GM21367 (cell line): ENCODE measurements at regions not wholly inside any gene's neighbourhood (a gene's known extent, or its start where the extent isn't known, plus 50 kb on each side); places are given as distances from the start of the nearest gene placed in this dataset.

Source experiments
- ATAC-seq: cut with Tn5 transposase; IDR thresholded peaks from one replicate; pipeline ENCODE4 v1.9.1; 2021; ENCODE audit not compliant: unreplicated experiment

DNA sequence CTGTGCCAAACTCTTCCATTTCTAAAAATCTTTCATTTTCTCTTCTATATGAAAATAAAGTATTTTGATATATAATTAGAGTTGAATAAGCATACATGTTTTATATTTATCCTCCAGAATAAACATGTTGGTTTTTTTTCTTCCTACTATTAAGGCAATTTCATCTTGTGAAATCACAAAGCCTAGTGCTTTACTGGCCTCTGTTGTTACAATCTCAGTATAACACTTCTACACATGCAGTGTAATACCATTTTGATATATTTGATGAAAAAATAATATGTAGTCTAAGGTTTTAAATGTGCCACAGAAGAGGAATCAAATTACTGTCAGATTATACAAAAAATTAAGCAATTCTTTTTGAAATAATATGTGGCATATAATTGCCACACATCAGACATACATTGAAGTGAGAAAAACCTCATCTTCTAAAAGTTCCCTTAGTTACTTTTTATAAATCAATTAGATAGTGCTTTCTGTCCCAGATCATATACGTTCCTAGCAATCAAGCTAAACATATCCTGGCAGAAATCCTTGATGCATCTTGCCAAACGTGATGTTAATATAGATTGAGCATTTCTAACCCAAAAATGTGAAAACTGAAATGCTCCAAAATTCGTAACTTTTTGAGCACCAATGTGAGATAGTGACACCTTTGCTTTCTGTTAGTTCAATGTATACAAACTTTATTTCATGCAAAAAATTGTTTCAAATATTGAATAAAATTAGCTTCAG is 225.1 kb upstream of the MANEA start:
- ATAC-seq, result no peak

DNA sequence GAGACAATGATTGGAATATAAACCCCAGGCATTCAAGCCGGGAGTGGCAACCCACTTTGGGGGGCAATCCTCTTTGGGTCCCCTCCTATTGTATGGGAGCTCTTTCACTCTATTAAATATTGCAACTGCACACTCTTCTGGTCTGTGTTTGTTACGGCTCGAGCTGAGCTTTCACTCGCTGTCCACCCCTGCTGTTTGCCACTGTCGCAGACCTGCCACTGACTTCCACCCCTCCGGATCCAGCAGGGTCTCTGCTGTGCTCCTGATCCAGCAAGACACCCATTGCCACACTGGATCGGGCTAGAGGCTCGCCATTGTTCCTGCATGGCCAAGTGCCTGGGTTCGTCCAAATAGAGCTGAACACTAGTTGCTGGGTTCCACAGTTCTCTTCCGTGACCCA is 222.8 kb upstream of the MANEA start:
- no peak for ATAC-seq

DNA sequence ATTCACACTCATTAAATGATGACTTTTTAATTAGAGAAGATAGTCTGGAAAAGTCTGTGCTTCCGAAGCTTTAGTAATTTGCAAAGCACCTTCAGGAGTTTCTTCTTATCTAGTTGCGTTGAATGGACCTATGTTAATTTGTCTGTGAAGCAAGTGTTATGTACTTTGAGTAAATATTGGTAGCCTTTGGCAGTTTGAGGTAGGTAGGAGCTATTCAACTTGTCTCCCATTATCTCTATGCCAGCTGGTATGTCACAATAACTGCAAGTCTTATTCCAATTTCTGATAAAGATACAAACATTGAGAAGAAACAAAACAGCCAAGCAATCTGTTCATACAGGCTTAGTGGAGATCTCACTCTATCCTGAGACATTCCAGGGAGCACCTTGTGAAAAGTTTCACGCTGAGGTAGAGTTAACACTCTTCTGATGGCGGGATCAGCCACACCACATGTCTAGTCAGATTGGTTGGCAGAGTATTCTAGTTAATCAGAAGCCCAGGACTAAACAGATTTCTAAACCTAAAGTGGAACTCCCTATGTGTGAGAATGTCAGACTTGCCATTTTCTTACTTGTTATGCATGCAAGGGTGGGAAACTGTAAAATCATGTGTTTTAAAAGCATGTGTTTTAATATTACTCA is 219.8 kb upstream of the MANEA start:
- ATAC-seq, result no peak

DNA sequence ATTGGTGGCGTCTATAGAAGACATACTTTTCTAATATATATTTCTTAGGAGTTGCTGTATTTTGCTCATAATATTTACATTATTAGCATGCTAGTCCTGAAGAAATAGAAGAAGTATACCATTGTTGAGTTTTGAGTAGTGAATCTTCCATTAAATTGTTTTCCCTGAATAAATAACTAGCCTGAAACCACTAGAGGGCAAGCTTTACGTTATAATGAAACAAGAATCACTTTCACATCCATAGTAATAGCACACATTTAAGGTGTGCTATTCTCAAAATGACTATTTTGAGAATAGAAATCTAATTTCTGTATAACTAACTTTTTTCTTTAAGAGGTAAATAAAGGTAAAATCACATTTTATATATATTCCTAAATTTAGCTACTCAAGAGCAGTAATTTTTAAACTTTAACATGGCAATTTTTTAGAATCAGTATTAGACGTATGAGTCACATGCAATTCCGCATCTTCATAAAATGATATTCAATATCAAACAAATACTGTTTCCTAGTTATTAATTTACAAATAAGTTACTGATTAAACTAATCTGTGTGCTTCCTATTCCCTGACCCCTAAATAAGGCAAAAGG is 213.2 kb upstream of the MANEA start:
- peak; percentile 90 for ATAC-seq

DNA sequence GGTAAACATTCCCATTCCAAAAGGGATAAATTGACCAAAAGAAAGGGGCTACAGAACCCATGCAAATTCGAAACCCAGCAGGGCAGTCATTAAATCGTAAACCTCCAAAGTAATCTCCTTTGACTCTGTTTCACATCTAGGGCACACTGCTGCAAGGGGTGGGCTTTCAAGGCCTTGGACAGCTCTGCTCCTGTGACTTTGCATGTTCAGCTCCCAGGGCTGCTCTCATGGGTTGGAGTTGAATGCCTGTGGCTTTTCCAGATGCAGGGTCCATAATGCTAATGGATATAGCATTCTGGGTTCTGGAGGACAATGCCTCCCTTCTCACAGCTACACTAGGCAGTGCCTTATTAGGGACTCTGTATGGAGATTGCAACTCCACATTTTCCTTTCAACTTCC is 211.9 kb upstream of the MANEA start:
- ATAC-seq, result no peak

DNA sequence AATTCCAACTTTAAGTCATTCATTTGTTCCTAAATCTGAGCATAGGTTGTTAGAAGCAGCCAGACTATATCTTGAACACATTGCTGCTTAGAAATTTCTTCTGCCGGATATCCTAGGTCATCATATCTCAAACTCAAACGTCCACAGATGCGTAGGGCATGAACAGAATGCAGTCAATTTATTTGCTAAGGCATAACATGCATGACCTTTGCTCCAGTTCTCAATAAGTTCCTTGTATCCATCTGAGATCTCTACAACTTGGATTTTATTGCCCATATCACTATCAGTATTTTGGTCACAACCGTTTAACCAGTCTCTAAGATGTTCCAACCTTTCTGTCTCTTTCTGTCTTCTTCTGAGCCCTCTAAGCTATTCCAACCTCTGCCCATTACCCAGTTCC is 210.9 kb upstream of the MANEA start:
- no peak for ATAC-seq

DNA sequence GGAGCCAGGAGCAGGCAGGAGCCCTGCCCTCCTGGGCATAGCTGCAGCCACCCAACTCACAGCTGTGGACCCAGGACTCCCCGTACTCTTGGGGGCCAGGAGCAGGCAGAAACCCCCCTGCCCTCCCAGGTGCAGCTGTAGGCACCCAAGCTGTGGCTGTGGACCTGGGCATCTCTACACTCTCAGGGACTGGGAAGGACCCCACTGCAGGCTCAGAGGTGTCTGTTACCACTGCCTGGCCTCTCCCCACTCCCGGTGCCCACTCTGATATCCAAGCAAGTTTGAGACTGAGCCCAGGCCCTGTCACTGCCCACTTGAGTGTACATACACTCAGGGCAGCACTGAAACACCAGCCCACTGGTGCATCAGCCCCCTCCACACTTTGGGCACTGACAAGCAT is 193.5 kb upstream of the MANEA start:
- no peak for ATAC-seq

DNA sequence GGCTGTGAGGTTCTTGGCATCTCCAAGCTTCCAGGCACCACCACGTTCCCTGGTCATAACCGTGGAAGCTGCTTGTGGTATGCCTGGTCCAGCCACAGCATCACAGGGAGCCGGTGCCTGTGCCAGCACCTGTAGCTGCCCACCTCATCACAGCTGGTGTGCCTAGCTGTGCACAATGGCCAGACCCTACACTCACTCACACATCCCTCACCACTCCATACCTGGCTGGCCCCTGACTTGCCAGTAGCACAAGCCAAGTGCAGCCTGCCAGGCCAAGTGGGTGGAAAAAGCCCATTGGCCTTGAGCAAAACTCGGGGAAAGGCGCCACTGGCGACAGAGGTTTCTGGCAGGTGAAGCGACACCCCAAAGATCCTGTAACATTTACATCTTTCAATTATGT is 192.3 kb upstream of the MANEA start:
- no peak for ATAC-seq

DNA sequence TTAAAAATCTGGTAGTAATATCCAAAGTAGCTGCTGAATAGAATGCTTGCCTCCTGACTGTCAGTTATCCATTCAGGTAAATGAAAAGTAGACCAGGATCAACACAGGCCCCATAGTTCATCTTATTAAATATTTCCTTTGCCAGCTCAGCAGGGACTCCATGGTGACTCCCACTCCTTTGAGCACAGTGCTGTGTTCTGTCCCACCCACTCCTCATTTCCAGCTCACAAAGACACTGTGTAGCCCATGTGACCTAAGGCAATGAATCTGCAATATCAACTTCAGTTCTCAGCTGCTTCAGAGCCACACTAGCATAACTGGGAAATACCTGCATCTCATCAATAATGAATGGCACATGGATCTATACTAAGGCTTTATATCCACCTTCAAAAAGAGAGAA is 189.5 kb upstream of the MANEA start:
- no peak for ATAC-seq

DNA sequence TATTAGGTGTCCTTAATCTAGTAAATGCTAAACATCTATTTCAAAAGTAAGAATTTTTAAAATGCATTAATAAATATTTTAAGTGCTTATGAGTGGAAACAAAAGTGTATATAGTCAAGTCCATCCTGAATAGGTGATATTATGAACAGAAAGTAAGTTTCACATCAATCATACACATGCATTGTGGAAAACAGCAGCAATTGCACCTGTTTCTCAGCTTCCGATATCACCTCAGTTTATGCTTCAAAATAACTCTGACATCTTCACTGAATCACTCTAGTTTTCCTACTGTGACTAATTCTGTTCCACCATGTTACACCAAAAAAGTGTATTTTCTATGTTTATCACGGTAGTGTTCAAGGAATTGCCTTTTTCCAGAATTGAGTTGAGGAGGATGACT is 172.6 kb upstream of the MANEA start:
- no peak for ATAC-seq

DNA sequence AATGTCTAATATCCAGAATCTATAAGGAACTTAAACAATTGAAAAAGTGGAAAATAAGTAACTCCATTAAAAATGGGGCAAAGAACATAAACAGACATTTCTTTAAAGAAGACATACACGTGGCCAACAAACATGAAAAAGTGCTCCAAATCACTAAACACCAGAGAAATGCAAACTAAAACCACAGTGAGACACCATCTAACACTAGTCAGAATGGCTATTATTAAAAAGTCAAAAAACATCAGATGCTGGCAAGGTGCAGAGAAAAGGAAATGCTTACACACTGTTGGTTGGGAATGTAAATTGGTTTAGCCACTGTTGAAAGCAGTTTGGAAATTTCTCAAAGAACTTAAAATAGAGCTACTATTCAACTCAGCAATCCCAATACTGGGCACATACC is 169.2 kb upstream of the MANEA start:
- ATAC-seq, result no peak

DNA sequence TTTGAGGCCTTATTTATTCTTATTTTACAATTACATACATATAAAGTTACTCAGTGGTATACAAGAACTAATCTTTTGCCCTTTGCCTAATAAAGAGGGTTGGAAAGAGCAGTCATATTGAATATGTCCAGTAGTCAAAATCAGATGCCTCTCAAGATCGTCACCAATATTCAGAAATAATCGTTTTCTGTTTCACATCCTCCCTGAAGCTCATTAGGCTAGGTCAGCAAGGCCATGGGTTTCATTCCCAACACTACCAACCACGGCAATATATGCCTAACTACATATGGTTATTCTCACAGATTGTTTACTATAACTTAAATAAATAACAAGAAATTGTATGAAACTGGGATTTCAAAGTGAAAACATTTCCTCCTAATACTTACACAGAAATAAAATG is 167.2 kb upstream of the MANEA start:
- ATAC-seq, result no peak

DNA sequence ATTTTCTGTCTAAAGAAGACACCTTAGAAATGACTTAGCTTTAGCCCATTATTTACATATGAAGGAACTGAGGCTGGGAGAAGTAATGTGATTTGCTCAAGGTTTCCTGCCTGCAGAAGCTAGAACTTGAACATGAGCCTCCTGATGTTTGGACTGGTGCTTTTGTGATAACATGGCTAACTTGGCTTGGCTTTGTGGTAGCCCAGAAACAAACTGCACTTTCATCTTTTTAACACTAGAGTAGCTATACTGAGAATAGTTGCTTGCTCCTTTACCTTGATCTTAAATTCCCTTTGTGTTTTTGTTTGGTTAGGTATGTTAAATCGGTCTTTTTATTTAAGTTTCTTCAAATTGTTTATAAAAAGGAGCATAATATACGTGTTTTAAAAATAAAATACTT is 163.5 kb upstream of the MANEA start:
- peak; percentile 50 for ATAC-seq

DNA sequence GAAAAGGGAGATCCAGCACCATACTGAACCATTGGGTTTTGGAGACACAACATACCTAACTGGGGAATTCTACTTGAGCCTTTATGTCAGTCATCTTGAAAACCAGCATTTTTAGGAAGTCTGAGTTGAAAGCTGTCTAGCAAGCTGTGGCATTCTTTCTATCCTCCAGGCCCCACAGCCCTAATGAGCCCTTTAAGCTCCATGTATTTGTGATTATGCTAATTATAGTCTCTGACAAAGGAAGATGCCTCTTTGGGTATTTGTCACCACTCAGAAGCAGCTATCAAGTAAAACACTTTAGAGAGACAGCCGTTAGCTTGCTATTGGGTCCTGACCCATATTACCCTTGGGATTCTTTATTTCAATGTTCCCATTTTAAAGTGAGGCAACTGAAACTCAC is 159.5 kb upstream of the MANEA start:
- no peak for ATAC-seq

DNA sequence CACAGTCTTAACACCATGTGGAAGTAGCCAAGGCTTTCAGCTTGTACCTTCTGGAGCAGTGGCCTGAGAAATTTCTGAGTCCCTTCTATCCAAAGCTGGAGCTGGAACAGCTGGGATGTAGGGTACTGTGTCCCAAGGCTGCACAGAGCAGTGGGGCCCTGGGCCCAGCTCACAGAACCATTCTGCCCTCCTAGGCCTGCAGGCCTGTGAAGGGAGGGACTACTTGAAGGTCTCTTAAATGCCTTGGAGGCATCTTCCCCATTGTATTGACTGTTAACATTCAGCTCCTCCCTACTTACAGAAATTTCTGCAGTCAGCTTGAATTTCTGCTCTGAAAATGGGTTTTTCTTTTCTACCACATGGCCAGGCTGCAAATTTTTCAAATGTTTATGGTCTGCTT is 156.5 kb upstream of the MANEA start:
- ATAC-seq, result no peak

DNA sequence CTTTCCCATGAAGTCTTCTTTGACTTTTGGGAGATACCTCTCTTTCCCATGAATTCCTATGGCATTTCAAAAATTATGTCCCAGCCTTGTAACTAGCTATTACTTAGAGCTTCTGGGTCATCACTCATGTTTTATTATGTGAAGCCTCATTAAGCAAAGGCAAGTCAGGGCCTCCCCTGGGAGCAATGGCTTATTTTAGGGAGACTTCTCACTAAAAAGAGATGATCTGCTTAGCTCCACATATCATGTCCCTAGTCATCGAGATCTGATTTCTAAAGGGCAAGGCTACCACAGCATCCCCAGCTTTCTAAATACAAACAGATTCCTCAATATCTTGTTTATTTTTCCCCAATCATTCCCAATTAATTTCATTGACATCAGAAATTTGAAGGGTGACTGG is 154.0 kb upstream of the MANEA start:
- ATAC-seq, result no peak

DNA sequence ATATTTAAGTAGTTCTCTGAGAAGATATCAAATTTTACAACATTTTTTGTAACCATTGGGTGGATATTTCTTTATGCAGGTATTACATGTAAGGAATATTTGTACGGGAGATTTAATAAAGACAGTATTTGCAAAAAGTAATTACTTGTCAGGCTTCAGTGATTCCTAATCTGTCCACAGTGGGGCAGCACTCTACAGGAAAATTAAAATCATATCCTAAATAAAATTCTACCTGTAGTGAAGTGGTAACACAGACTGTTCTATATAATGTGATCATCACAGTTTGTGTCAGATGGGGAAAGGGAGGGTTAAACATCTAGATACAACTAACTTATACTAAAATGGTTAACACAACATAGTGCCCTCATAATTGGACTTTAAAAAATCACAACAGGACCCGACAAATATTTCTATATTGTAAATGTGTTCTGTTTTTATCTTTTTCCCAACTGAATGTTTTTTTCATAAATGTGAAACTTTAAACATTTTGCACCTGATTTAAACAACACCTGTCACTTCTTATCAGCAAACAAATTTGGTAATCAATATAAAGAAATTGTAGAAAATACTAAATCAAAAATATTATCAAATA is 145.6 kb upstream of the MANEA start:
- no peak for ATAC-seq

DNA sequence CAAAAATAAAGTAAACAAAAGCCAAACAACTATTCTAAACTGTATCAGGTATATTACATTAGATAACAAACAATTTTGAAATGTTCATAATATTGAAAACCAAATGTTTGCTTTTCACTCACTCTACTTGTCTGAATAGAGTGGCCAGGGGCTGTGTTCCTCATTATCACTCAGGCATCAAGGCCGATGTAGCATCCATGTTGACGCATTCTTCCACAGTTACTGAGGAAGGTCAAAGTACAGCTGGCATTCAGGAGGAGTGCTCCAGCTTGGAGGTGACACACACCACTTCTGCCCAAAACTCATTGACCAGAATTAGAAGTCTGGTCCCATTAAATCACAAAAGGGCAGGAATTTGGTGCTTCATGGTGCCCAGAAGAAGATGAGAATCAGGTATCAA is 137.6 kb upstream of the MANEA start:
- ATAC-seq, result no peak

DNA sequence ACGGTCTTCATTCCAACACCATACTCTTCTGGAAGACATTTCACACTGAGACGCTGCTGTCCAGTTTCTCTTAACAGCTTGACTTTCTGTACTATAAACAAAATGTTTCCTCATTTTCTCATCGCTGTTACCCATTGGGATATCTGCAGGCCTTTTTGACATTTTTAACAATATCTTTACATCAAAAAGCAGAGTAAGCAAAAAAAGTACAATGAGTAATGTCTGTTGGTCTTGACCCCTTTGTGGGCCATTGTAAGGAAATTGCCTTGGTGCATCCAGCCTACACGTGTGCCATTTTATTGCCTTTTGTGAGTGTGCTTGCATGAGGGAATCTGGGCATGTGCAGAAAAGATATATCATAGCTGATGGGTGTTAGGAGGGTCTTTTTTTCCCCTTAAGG is 129.1 kb upstream of the MANEA start:
- ATAC-seq, result no peak

DNA sequence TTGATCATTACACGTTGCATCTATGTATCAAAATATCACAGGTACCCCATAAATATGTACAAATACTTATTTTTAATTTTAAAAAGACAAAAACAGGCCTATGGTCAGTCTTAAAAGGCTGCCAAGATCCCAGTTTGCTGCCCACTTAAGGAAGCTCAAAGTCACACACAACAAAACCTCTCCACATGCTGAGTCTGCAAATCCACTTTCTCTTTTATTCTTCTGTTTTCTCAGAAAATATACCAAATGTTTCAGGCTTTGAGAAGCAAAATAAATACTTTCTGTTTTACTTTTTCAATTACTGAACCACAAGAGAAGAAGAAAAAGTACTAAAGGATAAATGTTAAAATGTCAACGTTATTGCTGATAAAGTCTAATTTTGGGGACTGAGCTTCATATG is 107.8 kb upstream of the MANEA start:
- ATAC-seq, result no peak

DNA sequence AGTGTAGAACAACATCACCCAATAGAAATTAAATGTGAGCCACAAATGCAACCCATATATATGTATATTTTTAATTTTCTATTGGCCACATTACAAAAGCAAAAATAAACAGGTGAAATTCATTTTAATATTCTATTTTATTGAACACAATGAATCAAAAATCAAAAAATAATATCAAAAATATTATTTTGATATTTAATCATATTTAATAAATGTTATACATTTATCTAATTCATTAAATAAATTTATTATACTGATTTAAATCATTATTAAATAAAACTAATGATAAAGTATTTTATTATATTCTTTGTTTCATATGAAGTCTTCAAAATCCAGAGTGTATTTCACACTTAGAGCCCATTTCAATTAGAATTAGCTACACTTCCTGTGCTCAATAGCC is 98.4 kb upstream of the MANEA start:
- no peak for ATAC-seq

DNA sequence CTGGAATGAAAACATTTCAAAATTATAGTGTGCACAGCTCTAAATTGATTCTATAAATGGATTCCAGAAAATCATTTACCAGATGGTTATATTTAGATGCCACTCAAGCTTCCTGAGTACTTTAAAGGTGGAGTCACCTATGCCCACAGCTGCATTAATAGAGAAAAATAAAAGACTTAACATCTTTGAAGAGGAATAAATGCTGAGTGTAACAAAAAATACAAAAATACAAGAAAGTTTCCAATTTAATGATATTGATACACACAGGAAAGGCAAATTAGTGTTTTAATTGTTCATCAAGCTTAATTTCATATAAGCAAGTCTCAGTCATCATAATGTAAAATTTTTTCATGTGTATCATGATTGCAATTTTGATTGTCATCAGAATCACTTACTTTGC is 89.5 kb upstream of the MANEA start:
- ATAC-seq, result no peak
